CD4-positive, alpha-beta T cell treated with Interleukin-4 for 1 hour (primary cell): ENCODE measurements at regions not wholly inside any gene's neighbourhood (a gene's known extent, or its start where the extent isn't known, plus 50 kb on each side); places are given as distances from the start of the nearest gene placed in this dataset.

Experiments used
- DNase-seq, 2 donors: peaks; one replicate each; pipeline ENCODE4 v3.0.0-alpha.2; 2020 to 2022

DNA sequence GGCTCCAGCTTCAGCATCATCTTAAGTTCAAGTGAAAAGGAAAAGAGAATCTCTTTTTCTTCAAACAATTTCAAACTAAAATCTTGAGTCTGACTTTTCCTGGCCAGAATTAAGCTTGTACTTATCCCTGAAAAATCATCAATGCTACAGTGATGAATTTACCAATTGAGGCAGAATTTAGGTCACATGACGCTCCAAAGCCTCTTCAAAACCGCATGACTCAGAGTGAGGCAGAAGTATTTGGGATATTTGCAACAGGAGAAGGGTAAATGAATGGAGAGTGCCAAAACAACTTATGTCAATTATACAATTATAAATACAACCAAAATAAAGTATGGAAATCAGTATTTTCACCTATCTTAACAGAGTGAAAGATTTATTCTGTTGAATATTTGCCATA, 515.5 kb downstream of the COL12A1 start:
- no peak for DNase-seq

DNA sequence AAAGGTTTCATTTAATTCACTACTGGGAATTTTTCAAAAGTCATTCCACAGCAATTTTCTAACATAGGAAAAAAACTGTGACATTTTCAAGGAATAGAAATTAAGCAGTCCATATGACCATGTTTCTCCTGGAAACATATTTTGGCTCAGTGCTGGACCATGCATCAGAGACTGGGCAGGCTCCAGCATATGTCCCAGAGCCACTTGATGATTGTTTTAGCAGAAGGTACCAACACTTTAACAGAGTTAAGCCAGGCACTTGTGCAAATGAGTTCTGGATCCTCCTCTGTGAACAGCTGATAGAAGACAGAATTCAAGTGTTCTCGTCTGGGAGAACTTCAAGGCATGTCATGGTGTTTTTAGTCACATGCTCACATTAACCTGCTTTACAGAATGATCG, 516.3 kb downstream of the COL12A1 start:
- DNase-seq: no peak

DNA sequence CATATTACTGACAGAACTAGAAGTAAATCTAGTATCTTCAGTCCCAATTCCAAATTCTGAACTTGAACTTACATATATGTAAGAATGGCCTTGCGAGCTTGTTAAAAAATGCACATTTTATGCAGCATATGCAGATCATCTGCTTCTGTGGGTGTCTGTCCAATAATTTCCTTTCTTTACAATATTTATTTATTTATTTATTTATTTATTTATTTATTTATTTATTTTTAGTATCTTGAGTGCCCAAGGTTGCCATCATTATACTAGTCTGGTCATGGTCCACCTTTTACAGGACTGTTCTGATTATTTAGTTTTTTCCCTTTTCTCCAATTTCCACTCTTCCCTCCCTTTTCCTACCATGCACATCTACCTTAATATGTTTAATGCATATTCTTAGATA, 528.4 kb downstream of the COL12A1 start:
- DNase-seq: no peak

DNA sequence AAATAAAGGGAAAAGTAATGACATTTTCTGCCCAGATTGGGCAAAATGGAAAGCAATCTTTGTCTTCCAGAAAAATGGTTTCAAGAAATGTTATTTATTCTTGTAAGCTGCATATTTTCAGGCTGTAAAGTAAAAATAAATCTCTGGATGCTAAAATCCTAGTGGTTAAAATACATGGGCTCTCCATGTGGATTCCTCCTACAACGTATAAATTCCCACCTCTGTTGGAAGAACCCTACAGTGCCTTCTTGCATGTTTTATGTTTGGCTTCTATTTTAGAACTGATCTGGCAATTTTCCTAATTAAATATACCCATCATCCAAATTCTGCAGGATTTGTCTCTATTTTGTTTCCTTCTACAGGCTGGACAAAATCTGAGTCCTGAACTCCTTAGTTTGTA, 528.9 kb downstream of the COL12A1 start:
- no peak for DNase-seq

DNA sequence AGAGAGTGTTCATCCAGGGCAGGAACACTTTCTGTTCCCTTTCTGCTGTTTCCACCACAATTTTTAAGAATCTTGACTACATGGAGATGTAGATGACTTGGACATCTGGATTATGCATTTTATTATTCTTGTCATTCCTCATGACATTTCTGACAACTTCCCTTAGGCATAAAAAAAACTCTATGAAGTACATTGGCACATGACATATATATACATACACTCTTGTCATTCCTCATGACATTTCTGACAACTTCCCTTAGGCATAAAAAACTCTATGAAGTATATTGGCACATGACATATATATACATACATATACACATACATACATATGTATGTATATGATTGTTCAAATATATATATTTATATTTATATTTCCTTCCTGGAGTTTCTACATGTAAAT, 531.5 kb downstream of the COL12A1 start:
- DNase-seq: no peak

DNA sequence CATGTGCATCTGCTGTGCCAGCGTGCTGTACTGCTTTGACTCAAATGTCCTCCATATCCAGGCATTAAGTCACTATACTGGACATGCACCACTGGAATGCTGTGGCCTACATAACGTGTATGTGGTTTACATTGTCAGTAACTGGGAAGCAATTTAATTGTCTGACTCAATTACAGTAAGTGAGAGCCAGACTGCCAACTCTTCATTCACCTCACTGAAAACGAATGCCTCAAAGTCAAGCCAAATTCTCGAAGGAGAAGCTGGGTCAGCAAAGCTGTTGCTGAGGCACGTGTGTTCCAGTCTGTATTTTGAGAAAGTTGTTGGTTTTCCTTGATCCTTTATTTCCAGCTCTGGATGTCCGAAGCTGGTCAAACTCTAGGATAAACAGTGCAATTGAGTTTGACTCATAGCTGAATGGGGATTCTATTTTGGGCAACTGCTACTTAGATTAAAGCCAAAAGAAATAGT, 534.3 kb downstream of the COL12A1 start:
- DNase-seq: no peak

DNA sequence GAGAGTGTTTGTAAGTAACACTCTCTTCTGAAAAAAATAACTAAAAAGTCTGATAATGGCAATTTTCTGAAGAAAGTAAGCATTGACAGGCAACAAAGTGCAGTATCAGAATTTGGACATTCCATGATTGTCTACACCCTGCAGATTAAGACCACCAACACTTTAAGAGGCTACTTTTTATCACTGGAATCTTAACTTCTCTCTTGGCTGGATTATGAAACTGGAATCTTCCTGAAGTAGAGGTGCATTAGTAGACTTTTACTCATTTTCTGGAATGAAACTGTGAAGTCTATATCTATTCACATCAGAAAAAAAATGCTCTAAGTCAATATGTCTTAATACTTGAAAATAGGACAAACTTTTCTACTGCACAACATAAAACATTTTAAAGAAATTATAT, 547.5 kb downstream of the COL12A1 start:
- DNase-seq: no peak

DNA sequence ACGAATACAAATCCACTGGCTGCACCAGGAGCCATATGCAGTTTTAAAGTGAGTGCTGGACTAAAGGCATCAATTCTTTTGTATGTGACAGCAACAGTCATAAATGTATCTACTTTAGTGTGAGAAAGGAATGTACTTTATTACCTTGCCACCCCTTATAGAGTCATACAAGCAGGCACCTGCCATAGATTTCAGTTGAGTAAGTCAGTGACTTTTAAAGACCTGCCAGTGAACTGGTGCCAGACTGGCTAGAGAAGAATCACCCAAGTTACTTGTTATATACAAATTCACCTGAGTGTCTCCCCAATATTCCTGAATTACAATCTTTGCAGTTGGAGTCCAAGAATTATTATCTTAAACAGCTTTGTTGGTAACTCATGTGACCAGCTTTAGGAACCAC, 547.9 kb downstream of the COL12A1 start:
- DNase-seq: no peak

DNA sequence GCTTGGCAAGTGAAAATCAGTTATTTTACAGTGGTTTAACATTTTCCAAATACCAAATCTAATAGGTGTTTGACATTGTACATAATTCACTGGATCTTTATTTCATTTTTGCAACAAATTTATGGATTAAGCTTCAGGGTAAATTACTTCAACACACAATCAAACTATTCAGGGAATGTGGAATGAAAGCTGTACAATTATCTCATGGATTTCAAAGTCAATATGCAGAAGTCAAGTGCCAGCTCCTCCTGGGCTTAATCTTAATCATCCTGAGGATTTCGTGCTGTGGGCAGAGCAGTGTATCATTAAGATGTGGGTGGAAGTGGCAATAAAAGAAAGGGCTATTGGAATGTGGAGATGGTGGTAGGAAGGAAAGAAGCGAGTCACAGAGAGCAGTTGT, 548.8 kb downstream of the COL12A1 start:
- DNase-seq: no peak

DNA sequence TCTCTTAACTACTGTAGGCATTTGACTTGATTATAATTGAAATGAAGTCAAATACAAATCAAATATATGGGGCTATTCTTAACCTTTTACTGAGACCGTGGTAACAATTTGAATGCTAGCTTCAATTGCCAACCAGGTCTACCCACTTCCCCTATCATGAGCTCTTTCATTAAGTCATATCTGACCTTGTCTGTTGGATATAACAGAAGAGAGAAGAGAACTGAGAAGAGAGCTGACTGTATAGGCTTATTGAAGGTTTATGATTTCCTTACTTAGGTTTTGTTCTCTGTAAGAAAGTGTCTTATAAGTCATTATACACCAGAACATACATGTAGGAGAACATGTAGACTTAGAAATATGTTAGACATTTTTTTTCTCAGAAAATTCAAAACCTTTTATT, 549.4 kb downstream of the COL12A1 start:
- no peak for DNase-seq

DNA sequence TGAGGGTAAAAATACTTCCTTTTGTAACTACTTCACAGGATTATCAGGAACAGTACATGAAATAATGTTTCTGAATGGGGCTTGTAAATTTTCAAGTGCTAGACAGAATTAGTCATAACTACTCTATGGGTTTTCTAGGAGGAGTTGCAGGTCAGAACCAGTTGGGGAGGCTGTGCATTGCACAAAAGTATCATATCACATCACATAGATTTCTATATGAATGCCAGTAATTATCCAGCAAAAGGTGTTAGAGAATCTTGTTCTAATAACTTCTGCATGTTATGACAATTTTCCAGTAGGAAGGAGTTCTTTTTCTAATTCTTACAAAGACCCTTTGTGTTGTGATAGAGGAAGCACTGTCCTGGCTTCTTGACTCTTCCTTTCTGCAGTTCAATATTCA, 551.6 kb downstream of the COL12A1 start:
- no peak for DNase-seq

DNA sequence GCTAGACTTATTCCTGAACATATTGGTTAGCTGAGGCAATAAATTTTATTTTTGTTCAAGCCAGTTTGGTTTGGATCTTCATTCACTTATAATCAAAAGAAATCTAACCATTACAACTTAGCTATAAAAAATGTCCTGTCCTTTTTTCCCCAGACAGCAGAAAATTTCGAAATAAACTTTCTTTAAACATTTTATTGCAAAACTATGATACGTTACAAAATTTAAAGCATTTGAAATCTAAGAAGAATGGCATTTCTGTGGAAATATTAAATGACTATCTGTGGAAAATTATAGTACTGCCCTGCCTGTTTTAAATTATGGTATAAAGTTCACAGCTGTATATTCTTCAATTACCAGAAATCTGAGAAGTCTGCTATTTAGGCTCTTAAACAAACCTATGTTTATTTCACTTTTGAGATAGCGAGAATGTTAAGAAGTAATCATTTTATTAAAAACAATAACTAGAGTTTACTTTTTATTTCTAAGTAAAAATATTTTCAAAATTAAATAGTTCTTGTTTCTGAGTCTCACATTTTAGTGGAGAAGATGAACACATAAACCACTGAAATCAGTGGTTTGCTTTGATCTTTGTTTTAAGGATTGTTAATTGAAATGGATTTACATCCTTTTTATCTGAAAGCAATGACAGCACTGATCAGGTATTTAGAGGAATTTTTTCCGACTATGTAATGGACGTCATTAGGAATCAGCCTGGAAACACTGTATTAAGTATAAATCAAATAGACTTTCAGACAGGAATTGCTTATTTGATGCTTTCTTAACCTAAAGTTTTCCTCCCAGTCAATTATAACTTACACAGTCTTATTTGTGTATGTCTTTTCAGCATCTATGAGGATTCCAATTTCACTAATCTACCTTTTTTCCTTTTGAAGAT, 553.7 kb downstream of the COL12A1 start:
- DNase-seq: no peak

DNA sequence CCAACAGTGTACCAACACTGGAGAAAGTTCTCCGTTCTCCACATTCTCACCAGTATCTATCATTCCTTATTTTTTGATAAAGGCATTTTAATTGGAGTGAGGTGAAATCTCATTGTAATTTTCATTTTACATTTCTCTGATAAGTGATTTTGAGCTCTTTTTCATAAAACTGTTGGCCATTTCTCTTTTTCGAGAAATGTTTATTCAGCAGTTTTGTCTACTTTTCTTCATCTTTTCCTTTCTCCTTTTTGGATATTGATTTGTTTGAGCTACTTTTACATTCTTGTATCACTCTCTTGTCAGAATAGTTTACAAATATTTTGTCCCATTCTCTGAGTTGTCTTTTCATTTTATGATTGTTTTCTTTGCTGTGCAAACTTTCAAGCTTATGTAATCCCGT, 555.2 kb downstream of the COL12A1 start:
- DNase-seq: no peak

DNA sequence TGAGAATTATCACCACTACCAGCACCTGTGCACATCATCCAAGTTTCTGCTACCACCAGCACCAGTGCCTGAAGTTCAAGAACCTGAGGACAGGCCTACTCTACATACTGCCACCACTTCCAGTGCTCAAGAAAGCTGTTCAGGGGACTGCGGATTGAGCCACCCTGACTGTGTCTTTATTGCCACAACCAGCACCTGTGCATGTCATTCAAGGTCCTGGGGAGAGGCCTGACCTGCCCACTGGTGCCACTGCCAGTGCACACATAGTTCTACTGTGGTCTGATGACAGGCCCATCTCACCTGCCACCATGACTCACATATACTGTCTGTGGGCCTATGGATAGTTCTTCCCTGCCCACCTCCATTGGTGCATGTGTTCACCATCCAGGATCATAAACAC, 559.4 kb downstream of the COL12A1 start:
- DNase-seq: no peak

DNA sequence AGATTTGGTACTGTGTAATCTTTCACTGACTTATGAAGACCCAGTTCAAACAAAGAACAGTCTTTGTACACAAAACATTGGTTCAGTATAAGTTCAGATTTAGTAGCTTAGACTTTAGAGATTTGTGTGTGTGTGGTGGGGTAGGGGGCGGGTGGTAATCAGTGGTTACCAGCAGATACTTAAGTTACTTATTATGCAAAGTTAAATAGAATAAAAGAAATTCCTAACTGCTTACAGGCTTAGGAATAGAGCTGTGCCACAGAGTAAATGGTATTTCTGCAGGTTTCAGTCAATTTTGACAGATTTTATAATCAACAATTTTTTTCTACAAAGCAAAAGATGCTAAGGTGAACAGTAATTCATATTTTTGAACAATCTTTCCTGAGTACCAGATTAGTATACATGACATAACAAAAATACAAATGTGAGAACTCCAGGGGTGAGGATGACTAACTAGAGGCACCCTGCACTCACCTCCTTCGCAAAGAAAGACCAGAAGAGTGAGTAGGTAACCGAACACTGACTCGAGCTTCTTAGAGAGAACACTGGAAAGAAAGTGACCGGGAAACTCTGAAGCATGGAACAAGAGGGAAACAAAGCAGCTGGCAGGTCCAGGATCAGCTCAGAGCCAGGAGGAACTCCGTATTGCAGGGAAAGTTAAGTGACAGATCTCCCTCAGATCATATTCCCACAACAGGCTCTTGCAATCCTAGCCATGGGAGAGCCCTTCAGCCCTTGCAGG, 560.6 kb downstream of the COL12A1 start:
- no peak for DNase-seq

DNA sequence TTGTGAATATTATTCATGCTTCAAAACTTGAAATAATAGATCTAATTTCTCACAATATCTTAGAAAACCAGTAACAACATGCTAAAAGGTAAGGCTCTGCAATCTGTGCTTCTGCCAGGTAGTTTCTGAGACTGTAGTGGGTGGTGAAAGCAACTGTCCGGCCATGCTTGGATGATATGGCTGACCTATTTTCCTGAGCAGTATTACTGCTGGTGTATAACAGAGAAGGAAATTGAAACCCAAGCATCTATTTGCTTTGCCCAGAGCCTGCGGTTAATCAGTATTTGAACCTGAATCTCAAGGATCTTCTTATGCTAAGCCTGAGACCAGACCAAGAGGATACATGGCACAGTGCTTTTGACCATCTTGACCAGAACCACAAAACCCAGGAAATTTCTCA, 563.8 kb downstream of the COL12A1 start:
- DNase-seq: no peak

DNA sequence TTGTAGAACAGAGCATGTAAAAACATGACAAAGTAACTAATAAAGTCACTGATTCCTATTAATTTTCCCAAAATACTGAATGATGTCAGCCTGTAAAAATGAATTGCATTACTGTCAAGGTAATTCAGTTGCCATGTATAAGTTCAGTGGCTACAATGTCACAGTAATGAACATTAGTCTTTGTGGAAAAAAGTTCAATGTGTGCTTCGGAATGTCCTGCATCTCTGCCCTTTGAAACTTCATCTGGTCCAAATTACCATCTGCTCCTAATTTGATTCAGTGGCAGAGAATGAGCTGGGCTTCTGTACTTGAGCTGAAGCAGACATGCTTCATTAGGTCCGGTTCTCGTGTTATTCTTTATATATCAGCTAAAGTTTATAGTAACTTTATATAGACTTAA, 567.4 kb downstream of the COL12A1 start:
- DNase-seq: no peak

DNA sequence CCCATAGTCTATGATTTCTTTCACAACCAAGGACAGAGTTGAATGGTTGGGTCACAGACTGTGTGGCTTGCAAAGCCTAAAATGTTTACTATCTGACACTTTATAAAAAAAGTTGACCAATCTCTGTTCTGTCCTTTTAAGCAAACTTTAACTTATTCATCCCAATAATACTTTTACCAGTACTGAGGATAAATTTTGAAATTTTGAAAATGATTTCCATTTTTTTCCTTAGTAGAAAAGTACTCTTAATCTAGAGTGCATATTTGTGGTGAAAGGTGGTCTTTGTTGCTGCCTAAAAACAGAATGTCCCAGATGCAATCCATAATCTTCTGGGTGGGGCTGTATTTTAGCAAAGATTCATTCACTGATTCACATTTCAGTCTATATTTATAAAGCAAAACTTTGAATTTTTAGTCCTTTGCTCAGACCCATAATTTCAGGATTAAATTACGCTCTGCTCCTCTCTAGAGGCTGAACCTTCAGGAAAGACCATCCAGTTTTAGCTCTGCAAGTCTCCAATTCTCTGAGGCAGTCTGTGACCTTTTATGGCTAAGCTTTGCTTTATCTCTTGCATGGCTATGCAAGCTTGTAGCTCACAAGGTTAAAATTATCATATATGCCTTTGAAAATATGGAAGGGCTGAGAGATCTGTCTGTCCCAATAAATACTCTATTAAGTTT, 573.5 kb downstream of the COL12A1 start:
- DNase-seq: no peak

DNA sequence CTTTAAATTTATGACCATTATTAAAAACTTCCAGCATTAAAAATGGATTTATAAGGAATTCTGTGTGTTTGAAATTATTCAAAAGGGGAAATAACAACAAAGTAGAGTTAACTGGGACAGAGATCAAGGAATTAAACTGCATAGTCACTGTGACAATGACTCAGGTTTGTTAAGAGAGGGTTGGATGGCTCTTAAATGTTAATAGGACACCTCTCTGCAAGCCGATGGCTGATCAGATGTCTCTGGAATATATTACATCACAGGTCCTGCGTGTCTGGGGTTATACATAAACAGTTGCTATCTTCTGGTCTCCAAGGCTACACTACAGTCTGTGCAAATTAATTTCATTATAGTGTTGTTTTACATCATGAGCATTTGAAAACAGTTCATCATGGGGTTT, 574.3 kb downstream of the COL12A1 start:
- DNase-seq: no peak

DNA sequence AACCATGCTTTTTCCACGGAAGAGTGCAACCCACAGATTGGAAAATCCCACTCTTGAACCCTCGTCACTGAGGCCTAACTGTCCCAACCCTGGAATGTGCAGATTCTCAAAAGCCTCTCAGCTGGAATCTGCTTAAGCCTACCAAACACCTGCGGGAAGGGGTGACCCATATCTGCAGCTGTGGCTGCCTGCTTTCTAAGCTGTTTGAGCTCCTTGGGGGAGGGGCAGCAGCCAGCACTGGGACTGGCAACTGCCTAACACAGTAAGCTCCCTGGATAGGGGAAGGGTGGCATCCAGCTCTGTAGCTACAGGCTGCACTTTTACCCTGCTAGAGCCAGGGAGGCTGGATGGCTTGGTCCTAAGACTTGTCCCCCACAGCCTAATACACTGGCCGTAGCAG, 579.6 kb downstream of the COL12A1 start:
- DNase-seq: no peak

DNA sequence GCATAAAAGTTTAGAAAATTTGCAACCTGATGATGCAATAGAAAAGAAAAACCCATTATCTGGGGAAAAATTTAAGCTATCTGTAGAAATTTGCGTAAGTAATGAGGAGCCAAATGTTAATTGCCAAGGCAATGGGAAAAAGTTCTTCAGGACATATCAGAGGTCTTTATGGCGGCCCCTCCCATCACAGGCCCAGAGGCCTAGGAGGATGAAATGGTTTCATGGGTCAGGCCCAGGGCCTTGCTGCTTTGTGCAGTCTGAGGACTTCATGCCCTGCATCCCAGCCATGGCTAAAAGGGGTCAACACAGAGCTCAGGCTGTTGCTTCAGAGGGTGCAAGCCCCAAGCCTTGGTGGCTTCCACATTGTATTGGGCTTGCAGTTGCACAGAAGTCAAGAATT, 582.8 kb downstream of the COL12A1 start:
- DNase-seq: no peak

DNA sequence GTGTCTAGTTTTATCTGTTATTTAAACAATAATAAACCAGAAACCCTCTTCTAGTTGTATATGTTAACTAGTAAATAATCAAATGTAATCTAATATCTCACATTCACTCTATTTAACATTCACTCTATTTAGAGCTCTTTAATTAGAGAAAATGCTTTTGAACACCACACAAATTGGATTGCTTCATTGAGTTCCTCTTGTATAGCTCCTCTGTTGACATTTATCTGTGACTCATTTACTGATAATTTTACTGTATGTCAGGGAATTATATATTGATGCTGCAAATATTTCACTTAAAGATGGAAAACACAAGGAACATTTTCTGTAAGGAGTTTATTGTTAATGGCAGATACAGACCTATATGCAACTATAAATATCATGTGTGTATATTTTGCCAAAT, 594.6 kb downstream of the COL12A1 start:
- DNase-seq: no peak

DNA sequence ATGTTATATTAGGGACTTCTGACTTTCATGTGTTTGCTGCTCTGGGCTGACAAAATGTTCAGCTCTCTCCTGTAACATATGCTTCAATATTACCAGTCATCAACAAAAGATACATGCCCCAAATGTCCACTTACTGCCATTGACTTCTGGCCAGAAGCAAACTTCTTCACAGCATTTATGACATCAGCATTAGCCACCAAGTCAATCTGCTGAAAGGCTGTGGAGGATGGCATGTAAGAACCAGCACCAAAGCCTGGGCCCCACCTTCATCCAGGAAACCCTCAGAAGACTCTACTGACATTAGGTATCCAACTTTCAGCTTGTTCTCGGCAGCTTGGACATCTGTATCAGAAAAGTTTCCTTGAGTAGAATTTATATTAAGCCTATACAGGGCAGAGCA, 595.5 kb downstream of the COL12A1 start:
- no peak for DNase-seq

DNA sequence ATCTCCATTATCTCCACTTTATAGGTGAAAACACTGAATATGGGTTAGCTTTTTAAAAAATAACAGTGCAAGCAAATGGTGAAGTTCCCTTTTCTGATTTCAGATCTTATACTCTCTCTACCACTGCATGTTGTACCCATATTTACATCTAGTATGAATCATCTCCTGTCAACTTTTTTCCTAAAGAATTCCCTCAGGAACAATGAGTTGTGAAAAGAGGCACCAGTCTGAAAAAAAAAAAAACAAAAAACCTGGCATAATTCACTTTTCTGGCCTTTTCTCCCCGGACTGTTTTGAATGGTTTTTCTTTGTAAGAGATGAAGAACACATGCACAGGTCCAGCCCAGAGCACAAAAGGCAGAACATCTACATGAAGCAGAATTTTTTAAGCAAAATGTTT, 596.0 kb downstream of the COL12A1 start:
- no peak for DNase-seq
